ENCODE measurements at regions not wholly inside any gene's neighbourhood (a gene's known extent, or its start where the extent isn't known, plus 50 kb on each side); places are given as distances from the start of the nearest gene placed in this dataset.

DNA sequence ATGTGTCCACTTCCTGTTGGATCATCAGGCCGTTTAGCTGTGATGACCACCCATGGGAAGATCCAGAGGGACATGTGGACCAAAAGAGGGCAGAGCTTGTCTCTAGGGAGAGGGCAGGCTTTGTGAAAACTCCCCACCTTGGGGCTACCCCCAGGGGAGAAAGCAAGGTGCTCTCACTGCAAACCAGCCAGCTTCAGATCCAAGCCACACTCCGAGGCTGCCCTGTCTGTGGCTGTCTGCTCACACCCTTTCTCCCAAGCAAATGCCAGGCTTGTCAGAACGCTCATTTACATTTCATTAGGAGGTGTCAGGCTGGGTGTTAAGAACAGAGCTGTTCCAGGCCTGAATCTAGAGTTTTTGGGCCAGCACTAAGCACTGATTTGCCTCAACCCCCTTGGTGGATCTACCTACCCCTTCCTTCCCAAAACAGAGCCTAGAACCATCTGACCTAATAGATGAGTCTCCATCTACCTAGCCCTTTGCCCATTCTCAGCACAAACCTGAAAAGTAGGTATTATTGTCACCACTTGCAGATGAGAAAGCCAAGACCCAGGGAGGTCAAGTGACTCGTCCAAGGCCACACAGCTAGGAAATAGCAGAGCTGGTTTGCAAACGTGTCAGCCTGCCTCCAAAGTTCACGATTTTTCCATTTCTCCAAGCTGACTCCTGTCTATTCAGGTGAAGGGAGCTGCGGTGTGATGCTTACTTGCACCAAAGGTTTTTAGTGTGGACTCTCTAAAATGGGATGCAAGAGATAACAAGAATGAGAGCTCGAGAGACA is 130.9 kb downstream of the EMX2 start:
- TF ChIP-seq, protein P1, sequence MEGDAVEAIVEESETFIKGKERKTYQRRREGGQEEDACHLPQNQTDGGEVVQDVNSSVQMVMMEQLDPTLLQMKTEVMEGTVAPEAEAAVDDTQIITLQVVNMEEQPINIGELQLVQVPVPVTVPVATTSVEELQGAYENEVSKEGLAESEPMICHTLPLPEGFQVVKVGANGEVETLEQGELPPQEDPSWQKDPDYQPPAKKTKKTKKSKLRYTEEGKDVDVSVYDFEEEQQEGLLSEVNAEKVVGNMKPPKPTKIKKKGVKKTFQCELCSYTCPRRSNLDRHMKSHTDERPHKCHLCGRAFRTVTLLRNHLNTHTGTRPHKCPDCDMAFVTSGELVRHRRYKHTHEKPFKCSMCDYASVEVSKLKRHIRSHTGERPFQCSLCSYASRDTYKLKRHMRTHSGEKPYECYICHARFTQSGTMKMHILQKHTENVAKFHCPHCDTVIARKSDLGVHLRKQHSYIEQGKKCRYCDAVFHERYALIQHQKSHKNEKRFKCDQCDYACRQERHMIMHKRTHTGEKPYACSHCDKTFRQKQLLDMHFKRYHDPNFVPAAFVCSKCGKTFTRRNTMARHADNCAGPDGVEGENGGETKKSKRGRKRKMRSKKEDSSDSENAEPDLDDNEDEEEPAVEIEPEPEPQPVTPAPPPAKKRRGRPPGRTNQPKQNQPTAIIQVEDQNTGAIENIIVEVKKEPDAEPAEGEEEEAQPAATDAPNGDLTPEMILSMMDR (IDR thresholded peaks at IDR 0.05; ENCODE audit: control extremely low read depth, extremely low read depth, low read depth, missing control alignments), result no peak
- CTCF ChIA-PET, result interaction anchor here (0.8 to 2.5 kb wide), 9 partner anchors 8 to 135 kb away, joined by 3 to 9 read pairs (median 5); no protein-coding TSS in a partner anchor
- DNase-seq (ENCODE audit: extremely low spot score), result no peak
- POLR2A ChIA-PET, result no interaction called here

DNA sequence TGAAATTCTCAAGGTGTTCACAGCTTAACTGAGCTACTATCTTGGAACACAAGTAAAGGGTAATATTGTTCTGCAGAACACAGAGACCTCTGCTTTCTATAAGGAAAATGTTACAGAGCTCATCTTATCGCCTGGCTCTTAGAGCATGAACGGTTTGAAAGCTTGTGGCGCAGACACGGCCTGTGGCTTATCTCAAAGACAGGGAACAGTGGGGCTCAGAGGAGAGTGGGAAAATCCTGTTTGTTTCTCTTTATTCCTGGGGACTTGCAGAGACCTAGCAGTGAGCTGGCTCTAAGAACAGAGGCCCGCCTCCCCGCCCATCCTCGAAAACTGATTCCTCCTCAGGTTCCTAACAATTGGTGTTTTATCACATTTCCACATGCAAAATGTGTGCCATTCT is 131.7 kb downstream of the EMX2 start:
- no peak for DNase-seq (ENCODE audit: extremely low spot score)
- POLR2A ChIA-PET, result no interaction called here
- TF ChIP-seq, protein P1 (IDR thresholded peaks at IDR 0.05; ENCODE audit: control extremely low read depth, extremely low read depth, low read depth, missing control alignments), result no peak
- CTCF ChIA-PET, result interaction anchor here (1.2 to 2.5 kb wide), 5 partner anchors 9 to 136 kb away, joined by 4 to 9 read pairs (median 5); no protein-coding TSS in a partner anchor

DNA sequence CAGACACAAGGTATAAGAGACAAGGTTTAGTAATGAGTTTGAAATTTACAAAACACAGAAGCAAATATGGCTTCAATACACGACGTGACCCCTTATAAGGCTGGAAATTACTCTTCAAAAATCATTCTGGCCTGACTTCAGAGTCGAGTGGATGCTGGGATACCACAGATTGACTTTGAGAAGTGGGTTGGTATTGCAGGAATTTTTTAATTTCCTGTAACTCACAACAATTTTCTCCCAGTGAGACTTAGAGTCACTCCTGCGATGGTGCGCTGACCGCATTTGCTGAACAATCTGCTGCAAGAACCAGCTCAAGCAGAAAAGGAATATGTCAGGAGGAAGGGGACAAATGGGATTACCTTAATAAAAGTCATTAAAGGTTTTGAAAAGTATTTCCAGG is 132.1 kb downstream of the EMX2 start:
- TF ChIP-seq, protein P1 (IDR thresholded peaks at IDR 0.05; ENCODE audit: control extremely low read depth, extremely low read depth, low read depth, missing control alignments), result no peak
- ChIA-PET CTCF (interaction anchor here (1.2 to 2.5 kb wide), 4 partner anchors 9 to 136 kb away, joined by 4 to 9 read pairs (median 7); no protein-coding TSS in a partner anchor), POLR2A (no interaction called here)
- DNase-seq (ENCODE audit: extremely low spot score), result no peak

DNA sequence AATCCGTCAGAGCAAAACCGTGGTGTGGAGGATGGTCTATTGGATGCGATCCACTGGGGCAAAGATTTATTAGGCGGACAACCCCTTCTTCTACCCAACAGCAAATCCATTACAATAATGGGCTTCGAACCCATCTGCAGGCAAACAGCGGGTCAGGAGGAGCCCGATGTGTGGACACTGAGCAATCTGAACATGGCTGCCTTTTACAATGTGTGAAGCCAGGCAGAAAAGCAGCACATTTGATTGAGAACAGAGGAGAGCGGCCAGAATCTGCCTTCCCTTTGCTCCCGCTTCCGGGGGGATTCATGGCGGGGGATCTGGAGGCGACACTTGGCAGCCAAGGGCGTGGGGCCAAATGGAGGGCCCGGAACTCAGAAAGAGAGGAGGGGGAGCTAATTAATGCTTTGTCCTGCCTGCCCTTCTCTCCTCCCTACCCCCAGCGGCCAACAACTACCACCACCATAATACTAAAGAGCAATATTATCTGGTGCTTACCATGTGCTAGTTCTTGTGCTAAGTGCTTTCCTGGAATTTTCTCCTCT is 133.0 kb downstream of the EMX2 start:
- DNase-seq (ENCODE audit: extremely low spot score), result no peak
- ChIA-PET POLR2A (no interaction called here), CTCF (interaction anchor here (1.9 kb wide), 1 partner anchor 19 kb away, joined by 5 read pairs; no protein-coding TSS in a partner anchor)
- TF ChIP-seq, protein P1 (IDR thresholded peaks at IDR 0.05; ENCODE audit: control extremely low read depth, extremely low read depth, low read depth, missing control alignments), result no peak

DNA sequence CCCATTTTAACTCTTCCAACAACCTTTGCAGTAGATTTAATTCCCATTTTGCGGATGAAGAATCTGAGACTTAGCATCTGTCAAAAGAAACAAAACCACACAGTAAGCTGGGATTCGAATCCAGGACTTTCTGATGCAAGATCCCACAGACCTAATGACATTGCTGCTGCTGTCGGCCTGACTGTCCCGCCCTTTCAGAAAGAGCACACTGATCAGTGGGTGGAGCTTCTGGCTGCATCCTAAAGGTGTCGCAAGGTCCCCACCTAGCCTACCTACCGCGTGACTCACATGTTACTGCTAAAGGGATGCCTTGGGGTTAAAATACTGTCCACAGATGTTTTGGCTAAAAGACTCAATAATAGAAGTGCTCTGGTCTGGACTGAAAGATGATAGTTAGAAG is 134.7 kb downstream of the EMX2 start:
- CTCF ChIA-PET, result interaction anchor here (0.9 to 1.2 kb wide), 4 partner anchors 14 to 182 kb away, joined by 3 read pairs; no protein-coding TSS in a partner anchor
- TF ChIP-seq, protein P1 (IDR thresholded peaks at IDR 0.05; ENCODE audit: control extremely low read depth, extremely low read depth, low read depth, missing control alignments), result no peak
- POLR2A ChIA-PET, result no interaction called here
- no peak for DNase-seq (ENCODE audit: extremely low spot score)

DNA sequence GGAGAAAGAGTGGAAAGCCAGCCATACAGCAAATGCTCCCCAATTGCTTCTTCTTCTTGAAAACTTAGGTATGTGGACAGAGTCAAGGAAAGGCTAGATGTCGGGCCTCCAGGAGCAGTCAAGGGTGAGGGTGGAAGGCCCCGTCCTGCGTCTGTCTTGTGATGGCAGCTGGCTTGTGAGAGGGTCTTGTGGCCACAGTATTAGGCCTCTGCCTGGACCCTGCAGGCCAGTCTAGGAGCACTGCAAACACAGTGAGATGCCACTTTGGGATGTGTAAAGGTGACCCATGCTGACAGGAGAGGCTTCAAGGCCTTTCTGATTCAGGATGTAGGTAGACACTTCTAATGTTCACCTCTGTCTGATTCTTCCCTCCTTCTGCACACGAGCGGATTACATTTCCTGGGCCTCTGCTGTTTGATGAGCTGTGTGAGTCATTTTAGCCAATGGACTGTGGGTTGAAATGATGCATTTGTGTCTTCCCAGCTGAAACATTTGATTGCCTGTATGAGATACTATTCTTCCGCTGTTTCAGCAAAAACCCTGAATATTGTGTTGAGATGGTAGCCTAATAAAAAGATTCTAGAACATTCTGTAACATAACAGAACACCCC is 135.4 kb downstream of the EMX2 start:
- no peak for DNase-seq (ENCODE audit: extremely low spot score)

More for the DNA sequence above, 135.4 kb downstream of the EMX2 start:
- ChIA-PET POLR2A (no interaction called here), CTCF (interaction anchor here (0.9 to 1.1 kb wide), 2 partner anchors 15 to 18 kb away, joined by 3 read pairs; no protein-coding TSS in a partner anchor)
- TF ChIP-seq, protein P1 (IDR thresholded peaks at IDR 0.05; ENCODE audit: control extremely low read depth, extremely low read depth, low read depth, missing control alignments), result no peak
